ENCODE measurements at regions not wholly inside any gene's neighbourhood (a gene's known extent, or its start where the extent isn't known, plus 50 kb on each side); places are given as distances from the start of the nearest gene placed in this dataset.

DNA sequence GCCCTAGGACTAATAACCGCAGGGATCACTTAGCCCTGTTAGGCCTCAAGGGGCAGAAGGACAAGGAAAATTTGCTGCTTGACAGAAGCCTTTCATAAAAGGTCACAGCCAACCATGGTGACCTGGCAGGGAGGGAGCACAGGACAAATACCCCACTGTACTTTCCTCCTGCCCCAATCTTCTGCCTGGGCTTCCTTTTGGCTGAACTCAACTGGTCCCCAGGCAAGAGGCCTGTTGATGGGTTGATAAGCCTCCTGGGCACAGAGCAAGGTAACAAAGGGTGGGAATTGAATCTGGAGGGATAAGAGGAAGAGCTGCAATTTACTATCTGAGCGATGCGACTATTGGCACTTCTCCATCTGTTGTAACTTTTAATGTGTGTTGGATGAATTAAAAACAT lies 392.9 kb downstream of the RASEF start:
- Histone ChIP-seq H2AFZ (ENCODE audit: low read length, unreplicated experiment) (no peak overlapping the region), H3K27me3 (ENCODE audit: insufficient read depth, low read length) (0 out of 2 replicates have a peak, but pooled peaks cover 5% of the 10 kb centered on the region), H3K4me1 (ENCODE audit: control insufficient read depth, insufficient read depth, low read length, unreplicated experiment) (no peaks in the 10 kb centered on the region), H3K36me3 (ENCODE audit: insufficient read depth, low read length) (no peaks in the 10 kb centered on the region), H3K27ac (ENCODE audit: low read depth, low read length) (no peak overlapping the region), H3K4me3 (ENCODE audit: low read depth, low read length) (no peak overlapping the region), H3K79me2 (ENCODE audit: control insufficient read depth, insufficient read depth, low read length, unreplicated experiment) (no peaks in the 10 kb centered on the region)

DNA sequence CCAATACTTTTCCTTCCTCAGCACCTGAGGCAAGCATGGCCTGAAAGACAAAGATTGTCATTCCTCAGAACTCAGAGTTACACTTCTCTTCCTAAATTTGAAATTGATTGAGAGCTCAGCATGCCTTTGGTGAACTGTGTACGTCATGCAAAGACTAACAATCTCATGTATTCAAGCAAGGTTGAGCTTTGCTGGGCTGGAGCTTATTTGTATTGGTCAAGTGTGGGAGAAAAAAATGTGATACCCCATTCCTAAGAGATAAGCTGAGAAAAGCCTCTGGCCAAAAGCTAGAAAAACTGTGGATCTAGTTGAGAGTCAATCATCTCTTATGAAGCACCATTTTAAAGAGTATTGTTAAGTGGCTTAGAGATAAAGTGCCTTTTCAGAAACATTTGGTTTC lies 392.2 kb downstream of the RASEF start:
- Histone ChIP-seq H3K4me3 (ENCODE audit: low read depth, low read length) (no peak overlapping the region), H3K4me1 (ENCODE audit: control insufficient read depth, insufficient read depth, low read length, unreplicated experiment) (no peaks in the 10 kb centered on the region), H3K79me2 (ENCODE audit: control insufficient read depth, insufficient read depth, low read length, unreplicated experiment) (no peaks in the 10 kb centered on the region), H2AFZ (ENCODE audit: low read length, unreplicated experiment) (no peak overlapping the region), H3K27me3 (ENCODE audit: insufficient read depth, low read length) (0 out of 2 replicates have a peak, but pooled peaks cover 5% of the 10 kb centered on the region), H3K36me3 (ENCODE audit: insufficient read depth, low read length) (no peaks in the 10 kb centered on the region), H3K27ac (ENCODE audit: low read depth, low read length) (no peak overlapping the region)

GRCh38 chr9:82673201-82673600 lies 389.7 kb downstream of the RASEF start:
- no peak overlapping the region for H3K27ac ChIP-seq (ENCODE audit: low read depth, low read length)
- H2AFZ ChIP-seq (ENCODE audit: low read length, unreplicated experiment): no peak overlapping the region
- H3K4me3 ChIP-seq (ENCODE audit: low read depth, low read length): no peak overlapping the region
- H3K36me3 ChIP-seq (ENCODE audit: insufficient read depth, low read length): no peaks in the 10 kb centered on the region
- 0 out of 2 replicates have a peak, but pooled peaks cover 4% of the 10 kb centered on the region for H3K27me3 ChIP-seq (ENCODE audit: insufficient read depth, low read length)
- H3K4me1 ChIP-seq (ENCODE audit: control insufficient read depth, insufficient read depth, low read length, unreplicated experiment): no peaks in the 10 kb centered on the region
- no peaks in the 10 kb centered on the region for H3K79me2 ChIP-seq (ENCODE audit: control insufficient read depth, insufficient read depth, low read length, unreplicated experiment)

GRCh38 chr9:82673919-82674318 lies 389.0 kb downstream of the RASEF start:
- H3K27me3 ChIP-seq (ENCODE audit: insufficient read depth, low read length): no peaks in the 10 kb centered on the region
- H3K27ac ChIP-seq (ENCODE audit: low read depth, low read length): no peak overlapping the region
- no peaks in the 10 kb centered on the region for H3K4me1 ChIP-seq (ENCODE audit: control insufficient read depth, insufficient read depth, low read length, unreplicated experiment)
- no peaks in the 10 kb centered on the region for H3K79me2 ChIP-seq (ENCODE audit: control insufficient read depth, insufficient read depth, low read length, unreplicated experiment)
- no peaks in the 10 kb centered on the region for H3K36me3 ChIP-seq (ENCODE audit: insufficient read depth, low read length)
- no peak overlapping the region for H3K4me3 ChIP-seq (ENCODE audit: low read depth, low read length)
- H2AFZ ChIP-seq (ENCODE audit: low read length, unreplicated experiment): no peak overlapping the region

DNA sequence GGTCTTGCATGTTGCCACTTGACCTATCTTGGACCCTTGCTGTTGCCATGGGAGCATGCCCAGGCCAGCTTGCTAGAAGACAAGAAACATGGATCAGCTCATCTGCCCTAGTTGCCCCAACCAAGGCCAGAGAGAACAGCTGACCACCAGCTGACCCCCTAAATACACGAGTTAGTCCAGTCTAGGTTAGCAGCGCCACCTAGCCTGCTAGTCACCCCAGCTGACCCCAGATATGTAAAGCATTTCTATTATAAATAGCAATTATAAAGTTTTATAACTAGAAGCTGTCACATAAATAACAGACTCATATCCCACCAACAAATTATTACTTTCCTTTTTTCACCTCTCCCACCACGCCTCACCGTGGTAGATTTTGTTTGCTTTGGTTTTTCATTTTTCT lies 387.8 kb downstream of the RASEF start:
- Histone ChIP-seq H3K4me1 (ENCODE audit: control insufficient read depth, insufficient read depth, low read length, unreplicated experiment) (no peaks in the 10 kb centered on the region), H2AFZ (ENCODE audit: low read length, unreplicated experiment) (no peak overlapping the region), H3K4me3 (ENCODE audit: low read depth, low read length) (no peak overlapping the region), H3K36me3 (ENCODE audit: insufficient read depth, low read length) (no peaks in the 10 kb centered on the region), H3K27me3 (ENCODE audit: insufficient read depth, low read length) (no peaks in the 10 kb centered on the region), H3K79me2 (ENCODE audit: control insufficient read depth, insufficient read depth, low read length, unreplicated experiment) (no peaks in the 10 kb centered on the region), H3K27ac (ENCODE audit: low read depth, low read length) (no peak overlapping the region)

- H3K4me1 ChIP-seq (ENCODE audit: control insufficient read depth, insufficient read depth, low read length, unreplicated experiment): no peaks in the 10 kb centered on the region
- H3K27ac ChIP-seq (ENCODE audit: low read depth, low read length): no peak overlapping the region
- no peak overlapping the region for H2AFZ ChIP-seq (ENCODE audit: low read length, unreplicated experiment)
- no peaks in the 10 kb centered on the region for H3K36me3 ChIP-seq (ENCODE audit: insufficient read depth, low read length)
- H3K4me3 ChIP-seq (ENCODE audit: low read depth, low read length): no peak overlapping the region
- no peaks in the 10 kb centered on the region for H3K79me2 ChIP-seq (ENCODE audit: control insufficient read depth, insufficient read depth, low read length, unreplicated experiment)
- no peaks in the 10 kb centered on the region for H3K27me3 ChIP-seq (ENCODE audit: insufficient read depth, low read length)
Measured at GRCh38 chr9:82675605-82676004, 387.3 kb downstream of the RASEF start.

DNA sequence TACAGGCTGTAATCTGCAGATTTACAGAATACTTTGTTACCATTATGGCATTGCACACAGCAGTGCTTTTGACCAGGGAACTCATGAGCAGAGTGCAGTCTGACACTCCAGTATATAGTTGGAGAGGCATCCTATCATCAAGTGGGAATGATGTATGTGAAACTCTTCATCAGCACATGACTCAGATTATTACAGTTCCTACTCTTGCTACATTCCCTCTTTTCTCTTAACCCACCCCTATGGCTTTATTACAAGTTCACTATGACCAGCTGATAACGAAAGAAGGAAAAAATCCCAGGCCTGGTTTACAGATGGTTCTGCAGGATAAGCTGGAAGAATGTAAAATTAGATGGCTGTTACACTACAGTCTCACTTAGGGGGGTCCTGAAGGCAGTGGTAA lies 385.9 kb downstream of the RASEF start:
- no peak overlapping the region for H3K4me3 ChIP-seq (ENCODE audit: low read depth, low read length)
- H2AFZ ChIP-seq (ENCODE audit: low read length, unreplicated experiment): no peak overlapping the region
- H3K79me2 ChIP-seq (ENCODE audit: control insufficient read depth, insufficient read depth, low read length, unreplicated experiment): no peaks in the 10 kb centered on the region
- no peaks in the 10 kb centered on the region for H3K4me1 ChIP-seq (ENCODE audit: control insufficient read depth, insufficient read depth, low read length, unreplicated experiment)
- H3K27ac ChIP-seq (ENCODE audit: low read depth, low read length): no peak overlapping the region
- H3K36me3 ChIP-seq (ENCODE audit: insufficient read depth, low read length): no peaks in the 10 kb centered on the region
- no peaks in the 10 kb centered on the region for H3K27me3 ChIP-seq (ENCODE audit: insufficient read depth, low read length)

DNA sequence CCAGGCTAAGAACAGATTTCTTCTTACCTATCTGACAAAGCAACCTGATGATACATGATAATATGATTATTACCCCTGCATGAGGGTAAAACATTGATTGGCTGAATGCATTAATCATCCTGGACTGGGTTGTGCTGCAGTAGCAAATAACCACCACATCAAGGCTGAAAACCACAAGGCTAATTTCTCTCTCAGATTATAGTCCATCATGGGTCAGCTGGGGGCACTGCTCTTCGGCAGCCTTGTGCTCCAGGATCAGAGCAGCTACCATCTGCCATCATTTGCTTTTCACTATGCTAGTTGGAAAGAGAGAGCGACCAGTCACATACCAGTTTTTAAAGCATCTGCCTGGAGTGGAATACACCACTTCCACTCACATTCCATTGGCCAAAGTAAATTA lies 383.5 kb downstream of the RASEF start:
- no peak overlapping the region for H2AFZ ChIP-seq (ENCODE audit: low read length, unreplicated experiment)
- H3K27ac ChIP-seq (ENCODE audit: low read depth, low read length): no peak overlapping the region
- H3K4me3 ChIP-seq (ENCODE audit: low read depth, low read length): no peak overlapping the region
- H3K27me3 ChIP-seq (ENCODE audit: insufficient read depth, low read length): no peaks in the 10 kb centered on the region
- no peaks in the 10 kb centered on the region for H3K4me1 ChIP-seq (ENCODE audit: control insufficient read depth, insufficient read depth, low read length, unreplicated experiment)
- no peaks in the 10 kb centered on the region for H3K79me2 ChIP-seq (ENCODE audit: control insufficient read depth, insufficient read depth, low read length, unreplicated experiment)
- H3K36me3 ChIP-seq (ENCODE audit: insufficient read depth, low read length): no peaks in the 10 kb centered on the region

DNA sequence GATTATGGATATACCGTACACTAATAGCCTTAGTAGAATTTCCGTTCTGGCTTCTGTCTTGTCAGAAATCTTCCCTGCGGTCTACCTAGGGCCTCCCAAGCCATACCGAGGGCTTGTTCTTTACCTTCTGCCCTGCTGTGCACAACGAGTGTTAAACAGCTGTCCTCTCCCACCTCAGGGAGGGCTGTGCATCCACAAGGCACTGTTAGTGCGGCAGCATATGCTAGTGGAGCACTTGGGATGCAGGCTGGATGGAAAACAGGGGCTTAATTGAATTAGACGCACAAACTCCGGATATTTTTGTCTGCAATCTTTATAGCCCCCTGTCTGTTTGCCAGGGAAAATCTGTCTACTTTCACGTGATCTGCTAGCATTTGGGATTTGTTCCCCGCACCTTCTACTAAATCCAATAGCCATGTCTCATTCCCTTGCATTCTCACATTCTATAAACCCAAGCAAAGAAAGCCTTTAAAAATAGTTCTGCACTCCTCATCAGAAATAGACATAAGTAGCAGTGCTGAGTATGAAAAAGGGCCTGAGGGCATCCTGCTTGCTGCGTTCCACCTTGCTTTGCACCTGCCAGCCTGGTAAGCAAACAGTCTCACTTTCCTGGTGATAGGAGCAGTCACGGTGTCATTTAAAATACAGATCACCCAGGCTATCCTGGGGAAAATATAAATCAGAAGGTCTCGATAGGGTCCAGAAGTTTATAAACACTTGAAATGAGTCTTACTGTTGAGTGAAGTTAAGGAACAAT lies 382.6 kb downstream of the RASEF start:
- no peak overlapping the region for H2AFZ ChIP-seq (ENCODE audit: low read length, unreplicated experiment)
- H3K27me3 ChIP-seq (ENCODE audit: insufficient read depth, low read length): no peaks in the 10 kb centered on the region
- no peak overlapping the region for H3K4me3 ChIP-seq (ENCODE audit: low read depth, low read length)
- H3K79me2 ChIP-seq (ENCODE audit: control insufficient read depth, insufficient read depth, low read length, unreplicated experiment): no peaks in the 10 kb centered on the region
- H3K27ac ChIP-seq (ENCODE audit: low read depth, low read length): no peak overlapping the region
- H3K36me3 ChIP-seq (ENCODE audit: insufficient read depth, low read length): no peaks in the 10 kb centered on the region
- H3K4me1 ChIP-seq (ENCODE audit: control insufficient read depth, insufficient read depth, low read length, unreplicated experiment): no peaks in the 10 kb centered on the region

- no peak overlapping the region for H3K27ac ChIP-seq (ENCODE audit: low read depth, low read length)
- H2AFZ ChIP-seq (ENCODE audit: low read length, unreplicated experiment): no peak overlapping the region
Measured at GRCh38 chr9:82681809-82682208, 381.1 kb downstream of the RASEF start.

DNA sequence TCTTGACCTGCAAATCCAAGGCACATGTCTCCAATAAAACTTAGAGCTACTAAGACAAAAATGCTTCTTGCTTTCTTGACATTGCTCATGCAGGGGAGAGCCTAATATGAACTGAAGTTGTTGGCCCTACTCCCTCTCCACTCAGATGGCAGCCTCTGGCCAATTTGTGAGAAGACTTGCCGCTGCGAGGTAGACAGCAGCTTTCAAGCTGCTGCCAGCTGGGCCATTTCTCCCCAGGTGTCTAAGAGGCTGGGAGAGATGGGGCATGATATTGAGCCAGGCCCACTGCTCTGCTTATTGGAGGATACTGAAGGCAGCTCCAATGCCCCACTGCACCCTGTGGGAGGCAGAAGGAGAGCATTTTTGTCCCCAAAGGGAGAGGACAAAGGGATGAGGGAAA lies 380.5 kb downstream of the RASEF start:
- no peaks in the 10 kb centered on the region for H3K27me3 ChIP-seq (ENCODE audit: insufficient read depth, low read length)
- no peak overlapping the region for H3K4me3 ChIP-seq (ENCODE audit: low read depth, low read length)
- H3K36me3 ChIP-seq (ENCODE audit: insufficient read depth, low read length): no peaks in the 10 kb centered on the region
- H3K79me2 ChIP-seq (ENCODE audit: control insufficient read depth, insufficient read depth, low read length, unreplicated experiment): no peaks in the 10 kb centered on the region
- no peak overlapping the region for H2AFZ ChIP-seq (ENCODE audit: low read length, unreplicated experiment)
- no peak overlapping the region for H3K27ac ChIP-seq (ENCODE audit: low read depth, low read length)
- H3K4me1 ChIP-seq (ENCODE audit: control insufficient read depth, insufficient read depth, low read length, unreplicated experiment): no peaks in the 10 kb centered on the region

More at GRCh38 chr9:82681809-82682208, 381.1 kb downstream of the RASEF start:
- H3K27me3 ChIP-seq (ENCODE audit: insufficient read depth, low read length): no peaks in the 10 kb centered on the region
- no peak overlapping the region for H3K4me3 ChIP-seq (ENCODE audit: low read depth, low read length)
- H3K36me3 ChIP-seq (ENCODE audit: insufficient read depth, low read length): no peaks in the 10 kb centered on the region
- H3K4me1 ChIP-seq (ENCODE audit: control insufficient read depth, insufficient read depth, low read length, unreplicated experiment): no peaks in the 10 kb centered on the region
- no peaks in the 10 kb centered on the region for H3K79me2 ChIP-seq (ENCODE audit: control insufficient read depth, insufficient read depth, low read length, unreplicated experiment)

Measured in ACC112 (cell line).